Hypothalamus (tissue), 51 donors: ENCODE measurements at regions not wholly inside any gene's neighbourhood (a gene's known extent, or its start where the extent isn't known, plus 50 kb on each side); places are given as distances from the start of the nearest gene placed in this dataset.

Source experiments
- DNase-seq, 51 donors: peaks; one replicate each; lab custom pipeline; 2025; lab: John Stamatoyannopoulos, UW

GRCh38 chr5:164728733-164729132, 1223.3 kb downstream of the MAT2B start:
- DNase-seq, result no peak

- DNase-seq, result no peak
These were observed 1229.9 kb downstream of the MAT2B start for GRCh38 chr5:164735334-164735733.

- no peak for DNase-seq
These were observed 1236.0 kb downstream of the MAT2B start for GRCh38 chr5:164741376-164741775.

- no peak for DNase-seq
These were observed 1236.6 kb downstream of the MAT2B start for GRCh38 chr5:164742025-164742424.

GRCh38 chr5:164746723-164747122, 1241.3 kb downstream of the MAT2B start:
- no peak for DNase-seq

GRCh38 chr5:164747371-164747770, 1242.0 kb downstream of the MAT2B start:
- DNase-seq, result no peak

GRCh38 chr5:164748861-164749260, 1243.4 kb downstream of the MAT2B start:
- DNase-seq, result no peak

- no peak for DNase-seq
These were observed 1248.0 kb downstream of the MAT2B start for GRCh38 chr5:164753434-164753833.

- DNase-seq, result no peak
These were observed 1257.8 kb downstream of the MAT2B start for GRCh38 chr5:164763206-164763605.

- no peak for DNase-seq
These were observed 1266.7 kb downstream of the MAT2B start for GRCh38 chr5:164772122-164772521.

- DNase-seq, result no peak
These were observed 1278.8 kb downstream of the MAT2B start for GRCh38 chr5:164784230-164784629.

GRCh38 chr5:164798110-164798509, 1292.7 kb downstream of the MAT2B start:
- DNase-seq, result no peak

- no peak for DNase-seq
These were observed 1294.0 kb downstream of the MAT2B start for GRCh38 chr5:164799391-164799790.

- DNase-seq, result no peak
These were observed 1296.5 kb downstream of the MAT2B start for GRCh38 chr5:164801910-164802309.

- DNase-seq, result no peak
These were observed 1304.4 kb downstream of the MAT2B start for GRCh38 chr5:164809821-164810220.

- no peak for DNase-seq
These were observed 1313.0 kb downstream of the MAT2B start for GRCh38 chr5:164818445-164818844.

GRCh38 chr5:164824671-164825070, 1319.3 kb downstream of the MAT2B start:
- no peak for DNase-seq

- peak in 5 of 51 donors; percentile 0 to 12 (median 5) for DNase-seq
These were observed 1327.1 kb downstream of the MAT2B start for GRCh38 chr5:164832516-164832915.

- DNase-seq, result no peak
These were observed 1338.9 kb downstream of the MAT2B start for GRCh38 chr5:164844348-164844747.

- DNase-seq, result no peak
These were observed 1355.5 kb downstream of the MAT2B start for GRCh38 chr5:164860896-164861295.

- DNase-seq, result no peak
These were observed 1356.2 kb downstream of the MAT2B start for GRCh38 chr5:164861610-164862009.

GRCh38 chr5:164868761-164869160, 1363.3 kb downstream of the MAT2B start:
- DNase-seq, result no peak

- DNase-seq, result no peak
These were observed 1363.9 kb downstream of the MAT2B start for GRCh38 chr5:164869325-164869724.

- DNase-seq, result no peak
These were observed 1371.4 kb downstream of the MAT2B start for GRCh38 chr5:164876793-164877192.
